HFFc6 (cell line): ENCODE measurements at regions not wholly inside any gene's neighbourhood (a gene's known extent, or its start where the extent isn't known, plus 50 kb on each side); places are given as distances from the start of the nearest gene placed in this dataset.
A peak's percentile ranks its signal among the peaks of the same experiment; 100 is the strongest.

Experiments used
- DNase-seq: peaks from one replicate; pipeline ENCODE4 v3.0.0-alpha.2; 2018
- H3K27ac Mint-ChIP-seq: 2 replicates; pipeline ENCODE4 v1.8.0; 2020; ENCODE audit warnings: mild to moderate bottlenecking, mixed read lengths
- H3K27me3 Mint-ChIP-seq: 2 replicates; pipeline ENCODE4 v1.8.0; 2021; ENCODE audit warnings: mild to moderate bottlenecking, moderate library complexity, mixed read lengths; ENCODE audit not compliant: insufficient read depth
- H3K36me3 Mint-ChIP-seq: 2 replicates; pipeline ENCODE4 v1.8.0; 2021; ENCODE audit warnings: low read depth, mixed read lengths
- H3K4me1 Mint-ChIP-seq: 2 replicates; pipeline ENCODE4 v1.8.0; 2020; ENCODE audit warnings: low read depth, mixed read lengths
- H3K4me3 Mint-ChIP-seq: 2 replicates; pipeline ENCODE4 v1.8.0; 2020; ENCODE audit warnings: mild to moderate bottlenecking, moderate library complexity, mixed read lengths
- H3K9me3 Mint-ChIP-seq: 2 replicates; pipeline ENCODE4 v1.8.0; 2020; ENCODE audit warnings: mild to moderate bottlenecking, mixed read lengths
- TF ChIP-seq, protein P1 (sequence below): fragments of 200-600 bp; sonication (generic); IDR thresholded peaks from 2 replicates; pipeline ENCODE4 v1.5.0; 2021; ENCODE audit warnings: antibody characterized with exemption, mild to moderate bottlenecking

GRCh38 chr4:28868841-28869240, 1851.3 kb upstream of the PCDH7 start:
- no peak for DNase-seq
- no peak overlapping the region for H3K4me3 Mint-ChIP-seq
- no peak overlapping the region for H3K27ac Mint-ChIP-seq
- TF ChIP-seq, protein P1, sequence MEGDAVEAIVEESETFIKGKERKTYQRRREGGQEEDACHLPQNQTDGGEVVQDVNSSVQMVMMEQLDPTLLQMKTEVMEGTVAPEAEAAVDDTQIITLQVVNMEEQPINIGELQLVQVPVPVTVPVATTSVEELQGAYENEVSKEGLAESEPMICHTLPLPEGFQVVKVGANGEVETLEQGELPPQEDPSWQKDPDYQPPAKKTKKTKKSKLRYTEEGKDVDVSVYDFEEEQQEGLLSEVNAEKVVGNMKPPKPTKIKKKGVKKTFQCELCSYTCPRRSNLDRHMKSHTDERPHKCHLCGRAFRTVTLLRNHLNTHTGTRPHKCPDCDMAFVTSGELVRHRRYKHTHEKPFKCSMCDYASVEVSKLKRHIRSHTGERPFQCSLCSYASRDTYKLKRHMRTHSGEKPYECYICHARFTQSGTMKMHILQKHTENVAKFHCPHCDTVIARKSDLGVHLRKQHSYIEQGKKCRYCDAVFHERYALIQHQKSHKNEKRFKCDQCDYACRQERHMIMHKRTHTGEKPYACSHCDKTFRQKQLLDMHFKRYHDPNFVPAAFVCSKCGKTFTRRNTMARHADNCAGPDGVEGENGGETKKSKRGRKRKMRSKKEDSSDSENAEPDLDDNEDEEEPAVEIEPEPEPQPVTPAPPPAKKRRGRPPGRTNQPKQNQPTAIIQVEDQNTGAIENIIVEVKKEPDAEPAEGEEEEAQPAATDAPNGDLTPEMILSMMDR: no peak
- H3K27me3 Mint-ChIP-seq: no peaks in the 10 kb centered on the region; the same call in 1 of the 2 replicates
- no peaks in the 10 kb centered on the region for H3K36me3 Mint-ChIP-seq
- H3K4me1 Mint-ChIP-seq: peaks cover 31% of the 10 kb centered on the region
- H3K9me3 Mint-ChIP-seq: no peaks in the 10 kb centered on the region

DNA sequence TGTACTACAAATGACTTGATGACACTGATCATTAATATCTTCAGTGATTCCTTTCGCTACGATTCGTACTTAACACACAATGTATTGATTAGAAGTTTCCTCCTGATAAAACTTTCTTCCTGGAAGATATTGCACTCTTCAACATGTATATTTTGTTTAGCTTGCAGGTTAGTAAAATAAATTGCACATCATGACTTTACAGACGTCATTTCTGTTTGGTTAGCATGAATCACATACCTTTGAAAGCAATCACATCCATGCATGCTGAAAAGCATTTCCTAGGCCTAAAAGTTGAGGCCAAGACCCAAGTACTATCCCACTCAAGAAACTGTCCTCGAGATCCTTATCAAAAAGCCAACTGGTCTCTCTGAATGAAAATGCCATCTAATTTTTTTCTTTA, 1841.0 kb upstream of the PCDH7 start:
- no peak for DNase-seq
- H3K4me1 Mint-ChIP-seq: peaks cover 32% of the 10 kb centered on the region
- H3K27me3 Mint-ChIP-seq: no peaks in the 10 kb centered on the region
- H3K27ac Mint-ChIP-seq: no peak overlapping the region
- H3K36me3 Mint-ChIP-seq: peaks cover 4% of the 10 kb centered on the region; the same call in 1 of the 2 replicates
- H3K9me3 Mint-ChIP-seq: no peaks in the 10 kb centered on the region
- no peak overlapping the region for H3K4me3 Mint-ChIP-seq
- TF ChIP-seq, protein P1: no peak

DNA sequence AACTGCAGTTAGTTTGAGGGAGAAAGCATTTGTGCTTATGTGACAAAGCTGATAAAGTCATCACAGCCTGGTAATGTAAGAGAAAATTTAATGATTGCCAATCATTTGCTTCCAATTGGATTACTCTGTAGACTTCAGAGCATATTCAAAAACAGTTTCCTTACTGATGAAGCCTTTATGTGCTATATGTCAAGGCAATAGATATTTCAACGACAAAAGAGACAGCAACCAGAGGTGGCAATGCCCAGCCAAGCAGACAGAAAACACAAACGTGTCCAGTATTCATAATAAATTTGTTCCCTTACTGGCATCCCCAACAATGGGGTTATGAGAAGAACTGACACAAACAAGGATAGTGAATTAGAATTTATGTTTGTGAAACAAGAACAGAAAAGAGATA, 1840.3 kb upstream of the PCDH7 start:
- H3K36me3 Mint-ChIP-seq: peaks cover 4% of the 10 kb centered on the region; the same call in 1 of the 2 replicates
- no peak for DNase-seq
- no peaks in the 10 kb centered on the region for H3K27me3 Mint-ChIP-seq
- TF ChIP-seq, protein P1: no peak
- H3K27ac Mint-ChIP-seq: no peak overlapping the region
- H3K4me3 Mint-ChIP-seq: no peak overlapping the region
- no peaks in the 10 kb centered on the region for H3K9me3 Mint-ChIP-seq
- peaks cover 37% of the 10 kb centered on the region for H3K4me1 Mint-ChIP-seq

DNA sequence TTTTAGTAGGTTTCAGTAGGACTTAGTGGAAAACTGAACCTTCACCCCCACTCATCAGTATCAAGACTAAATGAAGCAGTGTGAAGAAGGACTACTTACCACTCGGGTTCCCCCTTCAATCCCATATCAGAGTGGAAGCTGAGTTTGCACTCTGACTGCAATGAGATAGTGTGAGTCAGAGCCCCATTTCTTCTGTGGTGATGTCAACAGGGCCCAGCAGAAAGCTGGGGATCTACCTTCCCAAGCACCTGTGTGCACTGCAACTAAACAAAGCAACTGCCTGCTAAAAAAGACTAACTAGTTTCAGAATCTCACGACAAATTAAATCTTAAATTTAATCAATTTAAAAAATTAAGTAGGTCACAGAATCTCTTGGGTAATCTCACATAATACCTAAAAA, 1837.0 kb upstream of the PCDH7 start:
- DNase-seq: no peak
- H3K4me1 Mint-ChIP-seq: peaks cover 69% of the 10 kb centered on the region
- H3K9me3 Mint-ChIP-seq: no peaks in the 10 kb centered on the region
- peaks cover 4% of the 10 kb centered on the region; the same call in 1 of the 2 replicates for H3K36me3 Mint-ChIP-seq
- H3K27ac Mint-ChIP-seq: no peak overlapping the region
- TF ChIP-seq, protein P1: no peak
- no peaks in the 10 kb centered on the region for H3K27me3 Mint-ChIP-seq
- no peak overlapping the region for H3K4me3 Mint-ChIP-seq

DNA sequence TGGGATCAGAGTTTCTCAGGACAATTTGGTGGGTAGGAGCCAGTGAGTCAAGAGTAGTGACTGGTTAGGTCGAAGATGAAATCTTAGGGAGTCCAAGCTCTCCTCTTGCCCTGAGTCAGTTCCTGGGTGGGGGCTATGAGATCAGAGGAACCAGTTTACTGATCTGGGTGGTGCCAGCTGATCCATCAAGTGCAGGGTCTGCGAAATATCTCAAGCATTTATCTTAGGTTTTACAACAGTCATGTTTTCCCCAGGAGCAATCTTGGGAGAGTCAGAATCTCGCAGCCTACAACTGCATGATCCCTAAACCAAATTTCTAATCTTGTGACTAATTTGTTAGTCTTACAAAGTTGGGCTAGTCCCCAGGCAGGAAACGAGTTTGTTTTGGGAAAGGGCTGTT, 1833.2 kb upstream of the PCDH7 start:
- Mint-ChIP-seq H3K4me3 (peak overlapping the region; percentile 68), H3K36me3 (0 out of 2 replicates have a peak, but pooled peaks cover under 1% of the 10 kb centered on the region), H3K9me3 (no peaks in the 10 kb centered on the region), H3K27me3 (no peaks in the 10 kb centered on the region), H3K27ac (peak overlapping the region; percentile 92), H3K4me1 (peaks cover 72% of the 10 kb centered on the region)
- DNase-seq: peak; percentile 73
- TF ChIP-seq, protein P1: no peak
